NB4 (cell line): ENCODE measurements at regions not wholly inside any gene's neighbourhood (a gene's known extent, or its start where the extent isn't known, plus 50 kb on each side); places are given as distances from the start of the nearest gene placed in this dataset.

ENCODE experiments used
- CTCF ChIP-seq: IDR thresholded peaks from one replicate; pipeline ENCODE4 v1.5.1; 2012; ENCODE audit warnings: low read depth, low read length
- POLR2A ChIP-seq: IDR thresholded peaks from 2 replicates; pipeline ENCODE4 v1.6.1; 2011; ENCODE audit warnings: mild to moderate bottlenecking; ENCODE audit not compliant: insufficient read length; ENCODE audit errors: extremely low read depth
- TF ChIP-seq, protein P1 (sequence below): IDR thresholded peaks from 2 replicates; pipeline ENCODE4 v1.6.1; 2011; ENCODE audit warnings: low read depth, low read length

- no peak for TF ChIP-seq CTCF
- TF ChIP-seq POLR2A = no peak
- TF ChIP-seq, protein P1, sequence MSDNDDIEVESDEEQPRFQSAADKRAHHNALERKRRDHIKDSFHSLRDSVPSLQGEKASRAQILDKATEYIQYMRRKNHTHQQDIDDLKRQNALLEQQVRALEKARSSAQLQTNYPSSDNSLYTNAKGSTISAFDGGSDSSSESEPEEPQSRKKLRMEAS = no peak
These were observed 100.9 kb upstream of the PARP11 start for GRCh38 chr12:3973973-3974644.
